GM06990 (cell line): ENCODE measurements at regions not wholly inside any gene's neighbourhood (a gene's known extent, or its start where the extent isn't known, plus 50 kb on each side); places are given as distances from the start of the nearest gene placed in this dataset.

Experiments
- DNase-seq: peaks from one replicate; pipeline ENCODE4 v3.0.0-alpha.2; 2011; ENCODE audit not compliant: insufficient read length; ENCODE audit errors: extremely low read depth
- H3K27me3 ChIP-seq: replicated peaks from 2 replicates; pipeline ENCODE4 v1.6.0; 2011; ENCODE audit warnings: low read length; ENCODE audit not compliant: control insufficient read depth, insufficient read depth
- H3K36me3 ChIP-seq: 2 replicates; pipeline ENCODE4 v1.5.1; 2011; ENCODE audit warnings: low read length; ENCODE audit not compliant: control insufficient read depth, insufficient read depth
- H3K4me3 ChIP-seq: replicated peaks from 2 replicates; pipeline ENCODE4 v1.5.1; 2011; ENCODE audit warnings: low read depth, mild to moderate bottlenecking, control low read depth, low read length
- TF ChIP-seq, protein P1 (sequence below): IDR thresholded peaks from 2 replicates; pipeline ENCODE4 v1.5.1; 2011; ENCODE audit warnings: low read length, control low read depth, mild to moderate bottlenecking, inconsistent platforms; ENCODE audit not compliant: insufficient read depth, poor library complexity, severe bottlenecking

DNA sequence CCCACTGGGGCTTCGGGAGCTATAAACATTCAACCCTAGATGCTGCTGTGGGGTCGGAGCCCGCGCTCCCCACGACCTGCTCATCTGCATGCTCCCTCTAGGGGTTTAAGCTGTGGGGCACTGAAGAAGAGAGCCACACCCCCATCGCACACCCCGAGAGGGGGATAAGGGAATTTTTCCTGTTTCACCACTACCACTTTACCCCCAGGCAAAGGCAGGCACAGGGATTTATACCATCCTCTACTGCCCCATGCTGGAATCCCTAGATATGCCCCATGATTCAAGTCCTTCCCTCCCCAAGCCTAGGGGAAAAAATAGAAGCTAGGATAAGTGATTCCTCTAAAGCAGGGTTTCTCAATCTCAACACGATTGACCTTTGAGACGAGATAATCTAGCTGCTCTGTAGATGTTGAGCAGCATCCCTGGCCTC lies 59.9 kb upstream of the CCDC60 start:
- Histone ChIP-seq H3K27me3 (peaks cover 1% of the 10 kb centered on the region; the same call in 1 of the 2 replicates), H3K36me3 (no peaks in the 10 kb centered on the region), H3K4me3 (no peak overlapping the region)
- TF ChIP-seq, protein P1, sequence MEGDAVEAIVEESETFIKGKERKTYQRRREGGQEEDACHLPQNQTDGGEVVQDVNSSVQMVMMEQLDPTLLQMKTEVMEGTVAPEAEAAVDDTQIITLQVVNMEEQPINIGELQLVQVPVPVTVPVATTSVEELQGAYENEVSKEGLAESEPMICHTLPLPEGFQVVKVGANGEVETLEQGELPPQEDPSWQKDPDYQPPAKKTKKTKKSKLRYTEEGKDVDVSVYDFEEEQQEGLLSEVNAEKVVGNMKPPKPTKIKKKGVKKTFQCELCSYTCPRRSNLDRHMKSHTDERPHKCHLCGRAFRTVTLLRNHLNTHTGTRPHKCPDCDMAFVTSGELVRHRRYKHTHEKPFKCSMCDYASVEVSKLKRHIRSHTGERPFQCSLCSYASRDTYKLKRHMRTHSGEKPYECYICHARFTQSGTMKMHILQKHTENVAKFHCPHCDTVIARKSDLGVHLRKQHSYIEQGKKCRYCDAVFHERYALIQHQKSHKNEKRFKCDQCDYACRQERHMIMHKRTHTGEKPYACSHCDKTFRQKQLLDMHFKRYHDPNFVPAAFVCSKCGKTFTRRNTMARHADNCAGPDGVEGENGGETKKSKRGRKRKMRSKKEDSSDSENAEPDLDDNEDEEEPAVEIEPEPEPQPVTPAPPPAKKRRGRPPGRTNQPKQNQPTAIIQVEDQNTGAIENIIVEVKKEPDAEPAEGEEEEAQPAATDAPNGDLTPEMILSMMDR: no peak
- DNase-seq: no peak

DNA sequence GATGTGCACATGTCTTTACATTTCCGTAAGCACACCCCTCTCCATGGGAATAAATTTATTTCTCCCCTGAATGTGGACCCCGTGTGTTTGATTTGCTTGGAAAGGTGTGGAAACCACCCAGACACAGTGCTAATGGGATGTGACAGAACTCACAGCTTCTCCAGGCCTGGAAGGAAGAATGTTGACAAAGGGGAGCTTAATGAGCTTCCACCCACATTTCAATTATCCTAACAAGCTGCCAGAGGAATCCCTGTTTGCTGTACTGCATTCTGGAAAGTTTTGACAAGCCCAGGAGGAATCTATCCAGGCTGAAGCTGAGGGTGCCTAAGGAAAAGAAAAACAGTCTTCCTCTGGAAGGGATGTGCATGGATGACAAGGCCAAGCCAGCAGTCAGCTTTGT lies 51.2 kb upstream of the CCDC60 start:
- Histone ChIP-seq H3K4me3 (no peak overlapping the region), H3K36me3 (no peaks in the 10 kb centered on the region), H3K27me3 (no peaks in the 10 kb centered on the region)
- DNase-seq: no peak
- TF ChIP-seq, protein P1: no peak
